MV-4-11 (cell line): ENCODE measurements at regions not wholly inside any gene's neighbourhood (a gene's known extent, or its start where the extent isn't known, plus 50 kb on each side); places are given as distances from the start of the nearest gene placed in this dataset.
A peak's percentile ranks its signal among the peaks of the same experiment; 100 is the strongest.

Experiments
- DNase-seq: peaks from one replicate; lab custom pipeline; 2025; lab: John Stamatoyannopoulos, UW

DNA sequence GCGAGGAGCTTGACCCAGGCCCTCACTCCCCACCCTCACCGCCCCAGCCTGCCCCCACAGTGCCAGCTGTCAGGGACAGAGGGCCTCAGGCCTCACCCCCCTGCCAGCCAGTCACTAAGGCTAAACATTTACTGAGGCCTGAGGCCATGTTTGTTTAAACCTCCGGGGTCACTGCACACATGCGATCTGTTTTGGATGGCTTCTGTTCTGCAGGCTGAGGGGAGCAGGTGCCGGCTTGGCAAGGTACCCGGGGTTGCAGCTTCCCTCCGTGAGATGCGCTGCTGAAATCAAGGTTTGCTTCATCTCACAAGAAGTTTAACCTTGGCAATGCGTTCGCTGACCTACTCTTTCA is 103.3 kb upstream of the BOD1 start:
- DNase-seq = no peak

DNA sequence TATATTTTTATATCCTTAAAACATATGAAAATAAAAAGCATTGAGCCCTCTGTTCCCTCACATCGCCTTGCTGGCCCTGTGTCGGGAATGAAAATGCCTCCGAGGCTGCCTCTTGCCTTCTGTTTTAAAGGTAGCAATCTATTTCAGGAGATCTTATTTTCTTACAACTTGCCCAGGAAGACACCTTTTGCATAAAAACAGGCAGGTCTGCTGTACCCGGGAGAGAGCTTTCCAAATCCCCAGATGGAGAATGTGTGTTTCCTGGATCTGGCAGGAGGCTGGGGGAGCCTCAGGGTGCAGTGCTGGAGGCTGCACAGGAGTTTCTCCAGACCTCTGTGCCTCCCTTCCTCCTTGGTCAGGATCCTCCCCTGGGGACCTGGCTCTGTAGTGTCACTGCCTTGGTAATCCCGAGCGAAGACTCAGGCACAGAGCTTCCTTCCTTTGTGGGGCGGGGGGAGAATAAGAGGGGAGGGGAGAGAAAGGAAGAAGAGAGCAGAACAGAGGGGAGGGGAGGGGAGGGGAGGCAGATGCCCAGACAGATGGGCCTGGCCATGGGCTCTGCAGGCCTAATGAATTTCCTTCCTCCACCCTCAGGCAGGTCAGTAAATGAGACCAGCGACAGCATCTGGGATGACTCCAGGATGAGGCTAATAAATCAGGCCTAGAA is 104.0 kb upstream of the BOD1 start:
- no peak for DNase-seq

DNA sequence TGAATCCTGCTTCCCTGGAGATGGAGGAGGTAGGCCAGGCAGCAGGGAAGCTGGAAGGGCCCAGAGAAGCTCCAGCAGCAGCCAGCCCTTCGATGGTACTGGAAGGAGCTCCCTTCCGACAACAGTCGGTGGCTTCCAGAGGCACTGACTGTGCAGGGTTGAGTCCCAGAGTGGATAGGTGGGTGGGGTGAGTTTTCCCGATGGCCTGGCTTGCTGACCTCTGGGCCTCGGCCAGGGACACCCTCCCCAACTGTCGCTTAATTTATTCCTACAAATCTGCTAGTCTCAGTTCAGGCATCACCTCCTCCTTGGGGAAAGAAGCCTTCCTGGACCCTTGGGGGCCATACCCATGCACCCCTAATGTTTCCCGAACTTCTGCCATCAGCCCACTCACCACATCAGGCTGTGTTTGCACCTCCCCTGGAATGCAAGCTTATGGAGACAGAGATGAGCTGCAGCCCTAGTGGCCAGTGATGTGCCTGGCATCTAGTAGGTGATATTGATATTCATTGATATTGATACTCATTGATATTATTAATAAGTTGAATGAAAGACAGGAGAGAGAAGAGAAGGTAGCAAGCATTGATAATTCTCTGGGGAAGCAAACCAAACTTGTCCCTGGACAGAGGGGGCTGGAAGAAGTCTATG is 104.6 kb upstream of the BOD1 start:
- no peak for DNase-seq

DNA sequence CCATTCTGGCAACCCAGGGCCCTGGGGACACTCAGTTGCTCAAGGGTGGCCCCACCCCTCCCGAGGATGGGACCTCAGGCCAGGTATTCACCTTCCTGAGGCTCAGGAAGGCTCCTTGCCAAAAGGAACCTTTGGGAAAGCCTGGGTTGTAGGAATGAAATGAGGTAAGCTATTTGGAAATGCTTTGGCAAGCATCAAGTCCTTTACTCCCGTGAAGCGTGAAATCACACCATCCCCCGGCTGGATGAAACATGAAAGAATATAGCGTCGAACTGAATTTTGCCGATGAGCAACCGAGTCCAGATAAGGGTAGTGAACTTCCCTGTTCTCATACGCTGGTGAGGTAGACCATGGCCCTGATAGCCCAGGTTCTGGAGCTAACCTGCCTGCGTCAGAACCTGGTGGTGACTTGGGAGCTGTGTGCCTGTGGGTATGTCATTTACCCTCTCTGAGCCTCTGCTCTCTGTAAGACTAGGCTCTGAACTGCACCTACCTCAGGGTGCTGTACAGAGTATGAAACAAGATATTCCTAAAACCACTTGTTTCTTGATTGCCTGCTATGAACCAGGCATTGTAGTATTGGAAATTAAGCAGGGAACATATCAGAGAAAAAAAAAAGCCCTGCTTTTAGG is 105.3 kb upstream of the BOD1 start:
- DNase-seq = no peak

DNA sequence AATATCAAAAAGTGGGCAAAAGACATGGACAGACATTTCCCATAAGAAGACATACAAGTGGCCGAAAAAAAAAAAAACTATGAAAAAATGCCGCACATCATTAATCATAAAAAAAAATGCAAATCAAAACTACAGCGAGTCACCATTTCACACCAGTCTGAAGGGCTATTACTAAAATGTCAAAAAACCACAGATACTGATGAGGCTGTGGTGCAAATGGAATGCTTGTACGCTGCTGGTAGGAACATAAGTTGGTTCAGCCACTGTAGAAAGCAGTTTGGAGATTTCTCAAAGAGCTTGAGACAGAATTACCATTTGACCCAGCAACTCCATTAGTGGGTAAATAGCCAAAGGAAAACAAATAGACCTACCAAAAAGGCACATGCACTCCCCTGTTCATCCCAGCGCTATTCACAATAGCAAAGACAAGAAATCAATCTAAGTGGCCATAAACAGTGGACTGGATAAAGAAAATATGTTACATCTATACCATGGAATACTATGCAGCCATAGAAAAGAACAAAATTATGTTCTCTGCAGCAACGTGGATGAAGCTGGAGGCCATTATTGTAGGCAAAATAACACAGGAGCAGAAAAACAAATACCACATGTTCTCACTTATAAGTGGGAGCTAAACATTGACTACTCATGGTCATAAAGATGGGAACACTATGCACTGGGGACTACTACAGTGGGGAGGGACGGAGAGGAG is 110.6 kb upstream of the BOD1 start:
- no peak for DNase-seq

DNA sequence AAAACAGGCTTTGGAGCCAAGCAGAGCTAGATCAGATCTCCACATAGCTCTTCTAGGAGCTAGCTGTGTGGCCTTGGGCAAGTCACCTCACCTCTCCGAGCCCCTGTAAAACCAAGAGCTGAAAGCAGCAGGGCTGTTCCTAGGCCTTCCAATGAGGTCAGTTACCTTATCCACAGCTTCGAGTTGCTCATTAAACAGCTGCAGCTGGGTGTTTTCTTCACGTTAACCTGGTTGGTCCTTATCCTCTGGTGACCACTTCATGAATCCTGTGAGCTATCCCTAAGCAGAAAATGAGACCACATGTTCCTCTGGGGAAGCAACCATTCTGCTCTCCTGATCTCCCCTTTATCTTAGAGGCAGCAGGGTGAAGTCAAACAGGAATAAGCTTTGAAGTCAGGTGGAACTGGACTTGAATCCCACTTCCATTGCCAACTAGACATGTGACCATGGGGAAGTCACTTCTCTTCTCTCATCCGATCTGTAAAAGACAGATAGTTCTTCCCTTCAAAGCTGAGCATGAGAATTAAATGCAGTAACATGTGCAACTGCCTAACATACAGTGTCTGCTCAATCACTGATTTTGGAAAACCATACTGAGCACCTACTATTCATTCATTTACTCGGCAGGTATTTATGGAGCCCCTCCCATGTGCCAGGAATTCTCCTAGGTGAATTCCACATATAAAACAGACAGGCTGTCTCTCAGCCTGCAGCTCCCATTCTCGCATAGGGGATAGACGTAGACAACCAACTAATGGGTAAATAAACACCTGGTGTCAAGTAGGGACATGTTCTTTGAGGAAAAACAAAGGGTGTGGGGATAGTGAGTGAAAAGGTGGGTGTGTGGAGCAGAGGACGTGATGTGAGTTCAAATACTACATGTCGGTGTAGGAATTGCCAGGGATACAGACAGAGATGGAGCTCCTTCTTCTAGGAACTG is 111.7 kb upstream of the BOD1 start:
- DNase-seq = no peak

DNA sequence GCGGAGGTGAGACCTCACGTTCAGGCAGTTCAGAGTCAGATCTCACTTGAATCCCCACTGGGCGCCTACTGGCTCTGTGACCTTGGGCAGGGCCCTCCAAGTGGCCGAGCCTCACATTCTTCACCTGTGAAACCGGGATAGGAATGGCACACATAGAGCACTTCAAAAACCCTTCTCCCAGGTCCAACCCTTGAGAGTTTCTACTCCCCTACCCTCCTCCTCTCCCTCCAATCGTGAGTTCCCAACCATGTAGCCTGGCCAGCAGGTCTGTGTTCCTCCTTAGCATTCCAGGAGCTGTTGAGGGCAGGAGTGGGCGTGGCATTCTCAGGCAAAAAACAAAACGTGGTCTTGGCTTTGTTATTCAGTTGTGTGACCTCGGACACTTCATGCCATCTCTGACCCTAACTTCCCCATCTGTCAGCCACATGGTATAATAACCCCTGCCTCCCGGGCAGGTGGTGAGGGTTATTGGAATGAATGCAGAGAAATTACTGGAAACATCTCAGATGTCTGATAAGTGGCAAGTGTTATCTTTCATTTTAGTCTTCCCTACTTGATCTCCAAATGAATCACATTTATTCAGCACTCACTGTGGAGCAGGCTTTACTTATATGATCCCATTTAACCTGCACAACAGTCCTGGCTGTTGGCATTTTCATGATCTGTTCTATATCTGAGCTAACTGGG is 112.8 kb upstream of the BOD1 start:
- no peak for DNase-seq

DNA sequence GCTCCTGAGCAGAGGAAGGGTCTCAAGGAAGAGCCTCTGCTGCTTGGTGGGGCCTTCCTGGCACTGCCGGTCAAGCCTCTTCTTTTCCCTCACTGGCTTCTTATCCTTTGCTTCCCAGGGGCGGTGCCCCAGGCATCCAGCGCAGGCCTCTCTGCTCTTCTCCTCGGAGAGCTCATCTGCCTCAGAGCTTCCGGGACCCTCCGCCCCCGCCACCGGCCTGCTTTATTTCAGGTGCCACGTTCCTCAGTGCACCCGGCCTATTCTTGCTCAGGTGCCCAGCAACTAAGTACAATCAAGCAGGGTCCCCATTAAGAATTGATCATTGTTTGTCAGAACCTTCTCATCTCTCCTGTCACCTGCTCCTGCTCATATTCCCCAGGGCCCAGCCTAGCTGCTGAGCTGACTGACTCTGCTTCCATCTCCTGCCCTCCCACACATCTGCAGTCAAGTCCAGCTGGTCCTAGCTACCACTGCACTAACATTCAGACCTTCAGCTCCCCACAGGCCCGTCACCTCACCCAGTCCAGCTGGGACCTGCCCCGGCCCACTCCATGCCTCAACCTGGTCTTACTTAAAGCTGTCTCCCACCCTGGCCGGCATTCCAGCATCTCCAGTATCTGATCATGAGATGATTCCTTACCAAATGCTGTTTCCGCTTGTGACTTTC is 114.3 kb upstream of the BOD1 start:
- DNase-seq = no peak

DNA sequence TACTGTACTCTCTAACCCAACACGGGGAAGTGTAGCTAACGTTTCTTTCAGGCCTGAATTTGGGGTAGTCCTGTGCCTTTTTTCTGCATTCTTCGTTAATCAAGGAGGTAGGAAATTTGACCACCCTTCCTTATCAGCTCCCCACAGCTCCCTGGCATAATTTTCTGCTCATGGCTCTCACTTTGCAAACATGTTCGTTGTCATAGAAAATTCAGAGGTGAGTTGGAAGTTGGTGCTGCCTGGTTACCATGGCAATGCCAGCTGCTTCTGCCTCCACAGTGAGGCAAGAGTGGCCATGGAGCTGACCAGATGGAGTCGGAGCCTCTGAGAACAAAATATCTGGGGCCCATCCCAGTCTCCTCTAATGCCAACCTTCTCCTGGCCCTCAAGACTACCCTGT is 116.6 kb upstream of the BOD1 start:
- DNase-seq = no peak

DNA sequence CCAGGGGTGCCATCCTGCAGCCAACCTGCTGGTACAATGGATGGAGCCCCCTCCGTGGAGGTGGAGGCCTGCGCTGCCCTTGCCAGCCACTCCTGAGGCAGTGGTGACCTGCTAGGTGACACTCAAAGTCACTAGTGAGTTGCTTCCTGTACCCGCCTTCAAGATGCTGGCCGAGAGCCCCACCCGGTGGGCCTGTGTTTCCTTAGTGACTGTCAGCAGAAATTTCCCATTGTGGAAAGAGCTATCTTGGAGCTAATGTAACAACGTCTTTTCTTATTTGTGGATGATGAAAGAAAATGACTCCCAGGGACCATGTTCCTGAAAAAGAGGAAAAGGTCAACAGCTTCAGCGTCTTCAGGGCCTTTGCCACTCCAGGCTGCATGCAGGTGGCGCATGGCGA is 117.0 kb upstream of the BOD1 start:
- no peak for DNase-seq

DNA sequence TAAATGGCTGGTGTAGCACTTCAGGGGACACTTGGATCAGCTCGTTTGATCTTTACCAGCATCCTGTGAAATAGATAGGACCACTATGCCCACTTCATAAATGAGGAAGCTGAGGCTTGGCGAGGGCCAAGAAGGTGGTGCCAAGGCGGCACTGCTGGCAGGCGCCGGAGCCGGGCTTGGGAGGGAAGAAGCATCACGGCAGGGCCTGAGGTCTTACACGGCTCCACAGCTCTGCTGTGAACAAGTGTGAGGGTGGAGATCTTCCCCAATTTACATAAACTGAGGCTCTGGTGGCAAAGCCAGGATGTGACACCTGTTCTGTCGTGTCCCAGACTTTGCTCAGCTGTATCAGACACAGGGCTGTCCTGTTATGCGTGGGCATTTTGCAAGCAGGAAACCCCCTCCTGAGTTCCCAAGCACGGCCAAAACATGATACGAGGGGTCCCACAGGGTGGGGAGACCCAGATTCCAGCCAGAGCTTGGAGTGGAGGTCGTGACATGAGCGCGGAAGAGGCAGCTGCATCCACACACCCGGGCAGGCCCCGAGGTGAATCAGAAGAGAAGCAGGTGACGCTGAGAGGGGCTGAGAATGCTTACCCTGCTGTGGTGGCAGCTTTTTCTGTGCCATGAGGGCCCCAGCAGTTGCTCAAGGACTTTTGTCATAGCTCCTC is 117.5 kb upstream of the BOD1 start:
- no peak for DNase-seq

DNA sequence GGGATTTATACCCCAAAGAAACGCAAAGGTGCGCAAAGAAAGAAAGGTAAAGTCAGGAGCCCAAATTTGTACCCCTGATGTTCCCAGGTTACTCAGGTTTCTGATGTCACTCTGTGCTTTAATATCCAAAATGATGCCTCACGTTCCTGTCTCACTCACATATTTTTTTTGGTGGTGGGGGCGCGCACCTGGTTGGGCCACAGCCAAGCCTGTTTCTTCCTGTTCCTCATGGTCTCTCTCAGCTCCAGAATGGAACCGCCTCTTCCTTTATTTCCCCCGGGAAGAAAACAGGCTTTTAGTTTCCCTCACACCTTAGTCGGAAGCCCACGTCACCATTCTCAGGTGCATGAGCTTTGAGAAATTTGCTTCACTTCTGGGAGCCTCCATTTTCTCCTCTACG is 118.3 kb upstream of the BOD1 start:
- DNase-seq = no peak

DNA sequence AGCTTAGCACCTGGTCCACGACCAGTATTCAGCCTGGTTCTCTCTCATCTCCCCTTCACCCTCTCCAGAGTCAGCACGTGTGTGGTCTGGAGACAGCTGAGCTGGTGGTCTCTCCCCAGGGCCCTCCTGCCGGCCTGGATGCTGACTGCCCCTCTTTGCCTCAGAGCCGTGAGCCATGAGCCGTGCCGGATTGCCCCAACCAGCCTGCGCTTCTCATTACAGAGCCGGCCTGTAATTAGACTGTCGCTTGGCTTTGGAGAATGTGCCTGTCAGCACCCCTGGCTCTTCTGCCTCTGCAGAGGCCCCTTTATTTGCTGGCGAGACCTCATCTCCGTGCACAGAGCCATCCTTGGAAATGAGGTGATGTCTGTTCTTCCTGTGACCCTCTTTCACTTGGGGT is 118.7 kb upstream of the BOD1 start:
- no peak for DNase-seq

DNA sequence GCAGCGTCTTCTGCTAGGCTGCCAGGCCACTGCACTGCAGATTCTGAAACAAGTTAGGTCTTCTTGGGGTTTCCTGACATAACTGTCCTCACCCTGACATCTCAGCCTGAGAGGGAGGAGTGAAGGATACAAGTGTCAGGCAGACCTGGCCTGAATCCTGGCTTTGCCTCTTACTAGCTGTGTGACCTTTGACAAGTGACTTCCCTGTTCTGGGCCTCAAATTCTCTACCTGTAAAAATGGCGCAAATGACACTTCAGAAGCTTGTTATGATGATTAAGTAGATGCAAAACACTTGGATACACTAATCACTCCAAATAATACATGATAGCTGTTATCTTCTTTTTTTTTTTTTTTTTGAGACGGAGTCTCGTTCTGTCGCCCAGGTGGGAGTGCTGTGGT is 119.2 kb upstream of the BOD1 start:
- no peak for DNase-seq

DNA sequence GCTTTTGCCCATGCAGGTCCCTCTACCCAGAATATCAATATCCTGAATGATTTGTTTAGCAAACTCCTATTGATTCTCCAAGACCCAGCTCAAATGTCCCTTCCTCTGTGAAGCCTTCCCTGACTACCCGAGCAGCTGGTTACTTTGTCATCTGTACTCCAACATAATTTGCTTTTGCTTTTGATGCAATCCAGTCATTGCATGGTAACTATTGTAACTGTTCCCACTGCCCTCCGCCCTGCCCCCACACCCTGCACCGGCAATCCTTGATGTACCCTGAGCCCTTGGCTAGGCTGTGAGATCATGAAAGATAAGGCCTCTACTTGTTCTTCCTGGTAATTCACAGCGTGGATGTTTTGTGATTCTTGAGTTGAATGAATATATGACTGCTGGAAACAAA is 119.9 kb upstream of the BOD1 start:
- DNase-seq = no peak

DNA sequence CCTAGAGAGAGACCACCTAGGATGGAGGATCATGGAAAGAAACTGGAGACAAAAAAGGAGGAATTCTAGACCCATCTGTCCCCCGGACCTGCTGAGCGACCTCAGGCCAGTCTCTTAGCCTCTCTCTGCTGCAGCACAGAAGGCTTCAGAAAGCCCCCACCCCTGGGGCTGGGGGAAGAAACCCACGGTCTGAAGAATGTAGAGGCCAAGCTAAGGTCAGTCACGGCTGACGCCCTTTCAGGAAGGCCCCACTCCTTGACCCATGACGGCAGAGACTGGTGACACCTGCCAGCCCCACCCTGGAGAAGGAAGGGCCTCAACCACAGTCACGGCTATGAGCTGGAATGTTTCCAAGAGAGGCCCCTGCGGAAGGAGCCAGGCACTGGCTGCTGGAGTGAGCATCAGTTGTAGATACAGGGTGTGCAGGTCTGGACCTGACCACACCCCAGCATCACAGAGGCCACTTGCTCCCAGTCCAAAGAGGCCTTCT is 120.5 kb upstream of the BOD1 start:
- no peak for DNase-seq

DNA sequence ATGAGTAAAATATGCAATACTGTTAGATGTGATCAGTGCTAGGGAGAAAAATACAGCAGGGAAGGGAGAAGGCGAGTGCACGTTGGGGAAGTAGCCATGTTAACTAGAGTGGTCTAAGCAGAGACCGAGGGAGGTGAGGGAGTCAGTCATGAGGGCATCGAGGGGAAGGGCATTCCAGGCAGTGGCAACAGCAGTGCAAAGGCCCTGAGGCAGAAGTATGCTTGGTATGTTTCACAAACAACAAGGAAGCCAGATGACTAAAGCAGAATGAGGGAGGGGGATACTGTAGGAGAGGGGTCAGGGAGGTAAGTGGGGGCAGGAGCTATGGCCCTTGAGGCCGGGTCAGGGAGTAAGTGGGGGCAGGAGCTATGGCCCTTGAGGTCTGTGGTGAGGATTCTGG is 123.3 kb upstream of the BOD1 start:
- no peak for DNase-seq

DNA sequence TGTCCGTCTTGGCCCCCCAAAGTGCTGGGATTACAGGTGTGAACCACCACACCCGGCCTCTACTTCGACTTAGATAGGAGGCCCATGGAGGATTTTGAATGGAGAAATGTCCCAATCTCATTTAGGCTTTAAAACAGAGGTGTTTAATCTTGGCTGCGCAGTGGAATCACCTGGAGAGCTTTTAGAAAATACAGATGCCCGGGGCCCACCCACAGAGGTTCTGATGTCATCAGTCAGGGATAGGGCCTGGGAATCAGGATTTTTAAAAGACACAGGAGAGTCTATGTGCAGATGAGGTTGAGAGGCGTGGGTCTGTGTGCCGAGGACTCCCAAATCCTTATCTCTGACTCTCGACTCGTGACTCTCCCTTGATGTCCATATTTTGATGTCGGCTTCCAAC is 124.0 kb upstream of the BOD1 start:
- DNase-seq = no peak

DNA sequence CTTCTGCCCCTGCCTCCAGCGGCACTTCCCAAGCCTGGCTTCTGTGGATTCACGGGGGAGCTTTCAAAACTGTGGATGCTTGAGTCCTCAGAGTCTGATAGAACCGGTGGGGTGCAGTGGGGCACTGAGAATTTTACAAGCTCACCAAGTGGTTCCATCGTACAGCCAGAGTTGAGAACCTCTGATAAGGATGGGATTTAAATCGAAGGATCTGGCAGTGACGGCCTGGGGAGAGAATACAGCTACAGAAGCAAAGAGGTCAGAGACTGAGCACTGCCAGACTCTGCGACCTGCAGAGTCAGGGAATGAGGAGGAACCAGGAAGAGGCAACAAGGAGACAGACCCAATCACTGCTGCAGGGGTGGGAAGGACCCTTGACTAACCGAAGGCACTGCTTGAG is 124.6 kb upstream of the BOD1 start:
- no peak for DNase-seq

DNA sequence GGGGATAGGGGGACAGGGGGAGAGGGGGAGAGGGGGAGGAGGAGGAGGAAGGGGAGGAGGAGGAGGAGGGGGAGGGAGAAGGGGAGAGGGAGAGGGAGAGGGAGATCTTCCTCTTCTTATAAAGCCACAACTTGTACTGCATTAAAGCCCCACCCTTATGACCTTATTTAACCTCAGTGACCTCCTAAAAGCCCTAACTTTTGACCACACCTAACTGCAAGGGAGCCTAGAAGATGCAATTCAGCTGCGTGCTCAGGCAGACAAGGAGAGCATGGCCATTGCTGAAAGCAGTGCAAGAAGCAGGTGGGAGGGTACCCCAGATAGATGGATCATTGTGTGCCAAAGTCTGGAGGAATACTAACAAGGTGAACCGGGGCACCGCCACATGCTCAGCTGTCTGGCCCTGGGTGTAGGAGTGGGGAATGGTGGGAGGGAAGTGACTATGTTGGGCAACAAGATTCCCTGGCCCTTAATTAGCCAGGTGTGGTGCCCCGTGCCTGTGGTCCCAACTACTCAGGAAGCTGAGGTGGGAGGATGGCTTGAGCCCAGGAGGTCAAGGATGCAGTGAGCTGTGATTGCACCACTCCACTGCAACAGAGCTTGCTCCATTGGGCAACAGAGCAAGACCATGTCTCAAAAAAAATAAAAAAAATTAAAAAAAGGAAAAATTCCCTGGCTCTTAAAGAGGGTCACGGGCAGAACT is 125.4 kb upstream of the BOD1 start:
- peak; percentile 29 for DNase-seq
